K562 (cell line): ENCODE measurements at regions not wholly inside any gene's neighbourhood (a gene's known extent, or its start where the extent isn't known, plus 50 kb on each side); places are given as distances from the start of the nearest gene placed in this dataset.

Experiments
- ATAC-seq: fragments of 200-7000 bp; cut with Tn5 transposase; 3 replicates; pipeline ENCODE4 v1.9.1; 2020; ENCODE audit warnings: moderate library complexity
- BruUV-seq: library from RNA; stranded (reverse); fragments of 400-500 nt; replicated peaks from 2 replicates; lab custom pipeline; 2021; lab: Mats Ljungman, UMichigan
- CTCF ChIA-PET: fragments of 300-600 bp; formaldehyde crosslinking; extraction: SDS; loops from one replicate; lab custom pipeline; 2021; ENCODE audit warnings: low intra/inter-chr PET ratio; lab: Yijun Ruan, JAX
- POLR2A ChIA-PET: fragments of 300-600, 350-650 bp; sonication (Branson Sonifier 250); formaldehyde crosslinking; extraction: SDS; loops from one replicate; lab custom pipeline; 2021; ENCODE audit warnings: antibody characterized with exemption, inconsistent platforms; lab: Yijun Ruan, JAX
- DNase-seq, 4 experiments: peaks; one replicate each; pipeline versions ENCODE4 v3.0.0 to v3.0.0-alpha.2; 2011 to 2018; ENCODE audit warnings: low spot score in 3 of 4, mixed read lengths in 3 of 4; ENCODE audit errors: extremely low read depth in 1 of 4
- FAIRE-seq: peaks from 2 replicates; lab custom pipeline; 2011; peaks lifted over from hg19 to GRCh38; lab: Jason Lieb, UNC
- H2AFZ ChIP-seq: 2 replicates; pipeline ENCODE4 v1.6.0; 2011; ENCODE audit warnings: low read depth, low read length, control low read depth, inconsistent platforms
- H3K27ac ChIP-seq: fragments of 200-600 bp; 3 replicates; pipeline ENCODE4 v1.8.0; 2011; ENCODE audit warnings: low read depth, mild to moderate bottlenecking, control low read depth, inconsistent platforms, low read length, moderate library complexity, mixed read lengths; ENCODE audit errors: extremely low read depth
- H3K27me3 ChIP-seq, 2 experiments: fragments of 300-600 bp in 1 of 2; 2 replicates in 1 of 2; 3 replicates in 1 of 2; pipeline versions ENCODE4 v1.6.0 to v1.8.0; 2011; ENCODE audit warnings: inconsistent platforms in 2 of 2, low read length in 2 of 2, mild to moderate bottlenecking in 1 of 2, mixed read lengths in 1 of 2, moderate library complexity in 1 of 2; ENCODE audit not compliant: control insufficient read depth in 2 of 2, insufficient read depth in 2 of 2
- H3K36me3 ChIP-seq: fragments of 300-600 bp; 3 replicates; pipeline ENCODE4 v1.8.0; 2011; ENCODE audit warnings: mild to moderate bottlenecking, low read length, inconsistent platforms; ENCODE audit not compliant: control insufficient read depth, insufficient read depth
- H3K4me1 ChIP-seq, 2 experiments: fragments of 200-600 bp in 1 of 2; replicated peaks in 1 of 2; 2 replicates in 1 of 2; 3 replicates in 1 of 2; pipeline versions ENCODE4 v1.5.1 to v1.8.0; 2011; ENCODE audit warnings: inconsistent platforms in 2 of 2, low read length in 2 of 2, mild to moderate bottlenecking in 1 of 2, mixed read lengths in 1 of 2, moderate library complexity in 1 of 2; ENCODE audit not compliant: control insufficient read depth in 2 of 2, insufficient read depth in 2 of 2
- H3K4me2 ChIP-seq: 2 replicates; pipeline ENCODE4 v1.6.1; 2011; ENCODE audit warnings: low read length, control low read depth, inconsistent platforms, mixed read lengths; ENCODE audit not compliant: insufficient read depth
- H3K4me3 ChIP-seq: fragments of 200-600 bp; sonication (generic), shearing (Covaris generic); 2 replicates; pipeline ENCODE4 v1.5.1; 2016; ENCODE audit warnings: control low read depth, inconsistent platforms
- H3K79me2 ChIP-seq: fragments of 200-600 bp; 3 replicates; pipeline ENCODE4 v1.8.0; 2011; ENCODE audit warnings: low read length, inconsistent platforms; ENCODE audit not compliant: control insufficient read depth, insufficient read depth
- H3K9ac ChIP-seq, 2 experiments: 2 replicates each; pipeline versions ENCODE4 v1.6.0 to v1.6.1; 2011; ENCODE audit warnings: low read depth in 2 of 2, low read length in 2 of 2, control low read depth in 1 of 2, inconsistent platforms in 1 of 2, mild to moderate bottlenecking in 1 of 2, mixed read lengths in 1 of 2; ENCODE audit not compliant: insufficient read depth in 1 of 2
- H3K9me1 ChIP-seq: one replicate; pipeline ENCODE4 v1.6.0; 2011; ENCODE audit warnings: inconsistent platforms, mild to moderate bottlenecking, low read length, moderate library complexity; ENCODE audit not compliant: control insufficient read depth, insufficient read depth
- H3K9me3 ChIP-seq: replicated peaks from 2 replicates; pipeline ENCODE4 v1.5.1; 2011; ENCODE audit warnings: low read depth, low read length, inconsistent platforms; ENCODE audit not compliant: control insufficient read depth, insufficient read depth
- H4K20me1 ChIP-seq: replicated peaks from 2 replicates; pipeline ENCODE4 v1.6.1; 2011; ENCODE audit warnings: low read length, inconsistent platforms, mixed read lengths; ENCODE audit not compliant: control insufficient read depth, insufficient read depth
- DMBX1 ChIP-seq: fragments of 250-450 bp; sonication (Bioruptor Pico); IDR thresholded peaks from 2 replicates; pipeline ENCODE4 v1.8.0; 2022; ENCODE audit warnings: inconsistent platforms, mild to moderate bottlenecking, moderate library complexity, borderline replicate concordance
- HMG20A ChIP-seq: fragments of 450-650 bp; formaldehyde crosslinking; conservative IDR thresholded peaks from 2 replicates; pipeline ENCODE4 v1.4.0; 2020; ENCODE audit warnings: mild to moderate bottlenecking, mixed read lengths
- JUNB ChIP-seq: fragments of 450-650 bp; formaldehyde crosslinking; conservative IDR thresholded peaks from 2 replicates; pipeline ENCODE4 v1.4.0; 2020; ENCODE audit warnings: mild to moderate bottlenecking
- TBL1XR1 ChIP-seq, 2 experiments: IDR thresholded peaks; 2 replicates each; pipeline ENCODE4 v1.6.1; 2012; ENCODE audit warnings: improper control_type of control experiment in 2 of 2, low read length in 2 of 2, mild to moderate bottlenecking in 1 of 2
- TSC22D4 ChIP-seq: fragments of 450-650 bp; IDR thresholded peaks from 2 replicates; pipeline ENCODE4 v1.6.1; 2016; ENCODE audit warnings: missing genetic modification characterization, missing biosample characterization, control low read depth
- ZNF696 ChIP-seq: fragments of 250-450 bp; sonication (Bioruptor Pico); conservative IDR thresholded peaks from 2 replicates; pipeline ENCODE4 v1.4.0; 2020; ENCODE audit warnings: mild to moderate bottlenecking, moderate library complexity
- WGBS: fragments of 100-300 bp; shearing (Covaris generic); methylation state at CpG from one replicate; pipeline ENCODE4 v1.1.6; 2016; ENCODE audit warnings: low coverage, mixed read lengths; ENCODE audit not compliant: insufficient coverage; ENCODE audit errors: missing lambda C conversion rate; 5-methylcytosine and 5-hydroxymethylcytosine counted together
- in situ Hi-C: fragments of 300-500 bp; cut with MboI; formaldehyde crosslinking; loops from 4 replicates; pipeline ENCODE4 v1.15.0; 2018; ENCODE audit warnings: inconsistent platforms, mixed read lengths
- intact Hi-C: fragments of 100-400 bp; cut with micrococcal nuclease; formaldehyde crosslinking; loops from 2 replicates; pipeline ENCODE4 v1.14.2; 2022

DNA sequence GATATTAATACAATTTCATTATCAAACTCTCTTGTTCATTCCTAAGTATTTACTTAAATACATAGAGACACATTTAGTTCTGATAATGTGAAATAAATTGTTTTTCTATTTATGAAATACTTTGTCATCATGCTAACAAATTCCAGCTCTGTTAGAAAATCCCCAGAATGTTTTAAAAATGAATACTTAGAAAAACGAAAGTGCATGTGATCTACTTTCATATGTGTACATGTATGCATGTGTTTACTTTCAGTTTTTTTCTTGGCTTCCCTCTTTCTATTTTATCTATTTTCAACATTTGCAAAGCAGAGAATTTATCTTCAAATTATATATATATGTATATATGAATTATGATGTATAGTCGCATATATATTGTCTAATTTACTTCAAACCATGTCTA lies 1110.0 kb upstream of the PCDH20 start:
- Histone ChIP-seq H2AFZ (no peak overlapping the region), H3K9me3 (no peaks in the 10 kb centered on the region), H3K27me3 (no peaks in the 10 kb centered on the region), H3K9ac (no peak overlapping the region), H3K27ac (no peak overlapping the region), H3K4me2 (no peak overlapping the region), H4K20me1 (no peaks in the 10 kb centered on the region), H3K79me2 (no peaks in the 10 kb centered on the region), H3K9me1 (no peaks in the 10 kb centered on the region), H3K4me1 (no peaks in the 10 kb centered on the region), H3K36me3 (no peaks in the 10 kb centered on the region), H3K4me3 (no peak overlapping the region)
- CTCF ChIA-PET: no interaction called here
- 0% methylated on average over 2 of the region's 2 CpGs for WGBS
- in situ Hi-C loops (no loop called here), intact Hi-C loops (no loop called here)
- FAIRE-seq (no peak), DNase-seq (no peak), ATAC-seq (no peak)
- POLR2A ChIA-PET: no interaction called here
- BruUV-seq: no TSS peak
- TF ChIP-seq DMBX1 (CRISPR knock-in tag) (no peak), JUNB (CRISPR knock-in tag) (no peak), ZNF696 (CRISPR knock-in tag) (no peak)

DNA sequence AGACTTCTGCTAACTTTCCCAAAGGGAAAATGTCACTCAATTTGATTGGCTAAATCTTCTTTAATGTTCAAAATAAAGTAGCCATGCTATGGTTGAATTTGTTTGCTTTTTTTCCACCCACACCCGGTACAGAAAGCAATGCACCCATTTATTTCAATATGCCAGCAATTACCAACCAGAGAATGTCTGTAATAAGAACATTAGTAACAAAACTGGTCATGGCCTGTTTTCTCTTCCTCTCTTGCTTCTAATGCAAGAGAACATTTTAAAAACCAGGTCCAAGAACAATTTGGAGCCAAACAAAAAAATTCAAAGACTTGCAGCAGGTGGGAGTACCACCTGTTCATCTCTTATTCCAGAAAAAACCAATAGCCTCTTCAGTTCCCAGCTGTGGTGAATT lies 1108.8 kb upstream of the PCDH20 start:
- POLR2A ChIA-PET: no interaction called here
- no peak for FAIRE-seq
- WGBS: 8% methylated on average over 1 of the region's 1 CpG

More for the DNA sequence above, 1108.8 kb upstream of the PCDH20 start:
- in situ Hi-C loops: no loop called here
- no peak for ATAC-seq
- Histone ChIP-seq H4K20me1 (no peaks in the 10 kb centered on the region), H3K4me1 (no peaks in the 10 kb centered on the region), H3K9me3 (no peaks in the 10 kb centered on the region), H3K27ac (no peak overlapping the region), H3K9ac (no peak overlapping the region), H3K9me1 (no peaks in the 10 kb centered on the region), H3K4me2 (no peak overlapping the region), H3K79me2 (no peaks in the 10 kb centered on the region), H2AFZ (no peak overlapping the region), H3K4me3 (no peak overlapping the region), H3K36me3 (no peaks in the 10 kb centered on the region), H3K27me3 (no peaks in the 10 kb centered on the region)
- no peak for DNase-seq
- CTCF ChIA-PET: no interaction called here
- TF ChIP-seq TSC22D4 (tag): no peak
- TF ChIP-seq HMG20A (CRISPR knock-in tag): no peak
- TF ChIP-seq TBL1XR1 (IDR thresholded peaks at IDR 0.05; ENCODE audit: low read length in 2 of 2): no peak
- BruUV-seq: no TSS peak
- intact Hi-C loops: no loop called here
